NOMO-1 treated with dmso at 0.1 percent for 144 hours (cell line): ENCODE measurements at regions not wholly inside any gene's neighbourhood (a gene's known extent, or its start where the extent isn't known, plus 50 kb on each side); places are given as distances from the start of the nearest gene placed in this dataset.

ENCODE experiments used
- DNase-seq: peaks from one replicate; lab custom pipeline; 2025; ENCODE audit not compliant: unreplicated experiment; lab: John Stamatoyannopoulos, UW

- DNase-seq: no peak
These were observed 86.8 kb upstream of the VAV3 start for GRCh38 chr1:108051631-108052377.

- DNase-seq: no peak
These were observed 86.1 kb upstream of the VAV3 start for GRCh38 chr1:108050911-108051629.

GRCh38 chr1:108050158-108050557 is 85.2 kb upstream of the VAV3 start:
- DNase-seq: peak; percentile 64

- DNase-seq: peak; percentile 72
These were observed 84.3 kb upstream of the VAV3 start for GRCh38 chr1:108049178-108049819.

GRCh38 chr1:108048301-108049177 is 83.6 kb upstream of the VAV3 start:
- DNase-seq: no peak

GRCh38 chr1:108047085-108047484 is 82.1 kb upstream of the VAV3 start:
- DNase-seq: no peak

- no peak for DNase-seq
These were observed 81.0 kb upstream of the VAV3 start for GRCh38 chr1:108046026-108046425.

GRCh38 chr1:108045460-108045859 is 80.5 kb upstream of the VAV3 start:
- DNase-seq: no peak

GRCh38 chr1:108044318-108044717 is 79.3 kb upstream of the VAV3 start:
- DNase-seq: no peak

GRCh38 chr1:108043707-108044106 is 78.7 kb upstream of the VAV3 start:
- DNase-seq: peak; percentile 66

GRCh38 chr1:108042610-108043009 is 77.6 kb upstream of the VAV3 start:
- DNase-seq: no peak

GRCh38 chr1:108041360-108042142 is 76.6 kb upstream of the VAV3 start:
- peak; percentile 78 for DNase-seq

- DNase-seq: no peak
These were observed 73.8 kb upstream of the VAV3 start for GRCh38 chr1:108038653-108039236.

- no peak for DNase-seq
These were observed 72.0 kb upstream of the VAV3 start for GRCh38 chr1:108036796-108037562.

- DNase-seq: no peak
These were observed 69.4 kb upstream of the VAV3 start for GRCh38 chr1:108034396-108034795.

- no peak for DNase-seq
These were observed 68.6 kb upstream of the VAV3 start for GRCh38 chr1:108033550-108033951.

- DNase-seq: peak; percentile 13
These were observed 63.9 kb upstream of the VAV3 start for GRCh38 chr1:108028841-108029388.

- DNase-seq: no peak
These were observed 62.4 kb upstream of the VAV3 start for GRCh38 chr1:108027389-108027788.

GRCh38 chr1:108017698-108018097 is 52.7 kb upstream of the VAV3 start:
- DNase-seq: no peak
